NCI-H510A treated with DMSO at 0.1 percent for 48 hours (cell line): ENCODE measurements at regions not wholly inside any gene's neighbourhood (a gene's known extent, or its start where the extent isn't known, plus 50 kb on each side); places are given as distances from the start of the nearest gene placed in this dataset.
A peak's percentile ranks its signal among the peaks of the same experiment; 100 is the strongest.

Source experiments
- DNase-seq: peaks from one replicate; lab custom pipeline; 2025; lab: John Stamatoyannopoulos, UW

DNA sequence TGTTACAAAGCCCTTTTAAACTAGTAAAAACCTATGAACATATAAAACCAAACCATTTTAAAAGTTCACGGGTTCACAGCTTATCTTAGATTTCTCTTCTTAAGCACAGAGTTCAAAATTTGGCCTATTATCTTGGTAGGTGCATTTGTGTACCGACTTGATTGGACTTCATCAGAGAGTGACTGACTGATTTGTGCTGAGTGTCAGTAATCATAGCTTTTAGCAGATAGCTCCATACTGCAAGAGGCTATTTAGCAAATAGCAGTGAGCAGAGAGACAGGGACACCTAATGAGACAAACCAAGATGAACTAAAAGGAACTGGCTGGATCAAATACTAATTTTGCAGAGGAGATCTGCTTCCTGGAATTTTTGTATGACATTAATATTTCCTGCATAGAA, 274.5 kb downstream of the PRR16 start:
- no peak for DNase-seq

DNA sequence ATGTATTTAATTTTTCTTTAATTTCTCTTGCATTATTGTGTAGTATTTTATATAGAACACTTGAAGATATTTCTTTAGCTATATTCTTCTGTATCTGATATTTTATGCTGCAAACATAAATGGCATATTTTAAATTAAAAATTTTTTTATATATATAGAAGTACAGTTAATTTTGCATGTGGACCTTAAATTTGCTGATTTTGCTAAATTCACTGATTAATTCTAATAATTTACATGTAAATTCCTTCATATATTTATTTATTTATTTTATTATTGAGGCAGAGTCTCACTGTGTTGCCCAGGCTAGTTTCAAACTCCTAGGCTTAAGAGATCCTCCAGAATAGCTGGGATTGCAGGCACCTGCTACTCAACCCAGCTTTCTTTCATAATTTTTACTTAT, 276.9 kb downstream of the PRR16 start:
- DNase-seq: no peak

DNA sequence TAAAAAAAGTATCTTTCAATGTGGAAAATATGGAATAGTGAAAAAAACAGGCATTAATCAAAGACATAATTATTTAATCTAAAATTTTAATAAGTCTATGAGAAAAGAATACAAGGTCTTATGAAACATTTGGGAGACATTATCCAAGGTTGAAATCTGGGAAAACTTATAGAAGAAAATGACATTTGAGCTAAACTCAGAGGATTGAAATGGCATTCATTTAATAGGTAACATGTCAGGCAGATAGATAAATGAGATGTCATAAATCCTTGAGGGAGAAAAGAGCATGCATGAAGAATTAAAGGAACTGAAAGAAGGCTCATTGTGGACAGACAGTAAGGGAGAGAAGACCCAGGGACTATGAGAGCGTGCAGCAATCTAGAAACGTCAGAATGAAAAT, 284.4 kb downstream of the PRR16 start:
- DNase-seq: no peak

DNA sequence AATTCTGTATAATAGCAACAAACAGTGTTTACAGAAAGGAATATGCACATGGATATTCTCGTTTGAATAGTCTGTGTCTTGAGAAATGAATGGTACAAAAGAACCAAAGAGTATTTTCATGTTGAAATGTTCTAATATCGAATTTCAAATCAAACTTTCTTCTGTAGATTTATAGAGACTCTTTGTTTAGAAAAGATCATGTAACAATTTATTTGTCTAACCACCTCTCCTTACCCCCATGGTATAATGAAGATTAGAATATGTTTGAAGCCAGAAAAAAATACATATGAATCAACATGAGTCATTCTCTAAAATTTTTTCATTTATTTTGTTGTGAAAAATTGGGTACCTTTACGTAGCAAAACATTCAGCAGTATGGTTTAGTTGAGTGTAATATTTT, 285.6 kb downstream of the PRR16 start:
- no peak for DNase-seq

DNA sequence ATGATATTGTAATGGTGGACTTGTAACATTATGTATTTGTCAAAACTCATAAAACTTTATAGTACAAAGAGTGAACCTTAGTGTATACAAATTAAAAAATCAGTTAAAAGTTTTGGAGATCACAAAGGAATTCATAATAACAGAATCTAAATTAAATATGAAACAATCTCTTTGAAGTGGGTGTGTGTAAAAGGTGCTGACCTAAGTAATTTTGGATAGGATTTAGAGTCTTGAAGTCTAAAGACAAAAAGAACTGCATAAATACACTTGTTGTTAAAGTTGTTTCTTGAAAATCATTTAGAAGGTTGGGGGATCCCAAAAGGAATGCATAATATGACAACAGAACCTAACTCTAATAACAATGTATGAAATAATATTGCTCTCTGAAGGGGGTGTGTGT, 295.5 kb downstream of the PRR16 start:
- DNase-seq: no peak

DNA sequence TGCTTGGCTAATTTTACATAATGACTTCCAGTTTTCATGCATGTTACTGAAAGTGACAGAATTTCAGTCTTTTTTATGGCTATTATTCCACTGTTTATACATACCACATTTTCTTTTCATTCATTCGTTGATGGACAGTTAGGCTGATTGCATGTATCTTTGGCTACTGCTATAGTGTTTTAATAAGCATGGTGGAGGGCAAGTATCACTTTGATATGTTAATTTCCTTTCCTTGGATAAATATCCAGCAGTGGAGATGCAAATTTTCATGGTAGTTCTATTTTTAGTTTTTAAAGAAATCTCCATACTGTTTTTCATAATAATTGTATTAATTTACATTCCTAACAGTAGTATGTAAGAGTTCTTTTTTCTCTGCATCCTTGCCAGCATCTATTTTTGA, 297.9 kb downstream of the PRR16 start:
- DNase-seq: no peak

DNA sequence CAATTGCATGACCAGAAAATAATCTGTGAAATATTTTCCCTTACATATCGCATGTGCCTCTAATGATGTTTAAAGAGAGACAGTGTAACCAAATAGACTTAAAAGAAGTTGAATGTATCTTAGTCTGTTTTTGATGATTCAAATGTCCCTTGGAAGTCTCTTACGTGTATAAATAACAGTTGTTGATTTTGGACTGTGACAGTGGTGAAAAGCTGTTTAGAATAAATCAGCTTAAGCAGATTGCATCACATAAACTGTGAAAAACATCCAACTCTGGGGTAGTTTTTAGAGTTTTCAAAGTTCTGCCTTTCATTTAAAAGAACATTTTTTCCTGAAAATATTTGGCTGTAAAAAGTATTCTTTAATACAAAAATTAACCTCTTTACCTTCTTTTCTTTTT, 301.1 kb downstream of the PRR16 start:
- no peak for DNase-seq

DNA sequence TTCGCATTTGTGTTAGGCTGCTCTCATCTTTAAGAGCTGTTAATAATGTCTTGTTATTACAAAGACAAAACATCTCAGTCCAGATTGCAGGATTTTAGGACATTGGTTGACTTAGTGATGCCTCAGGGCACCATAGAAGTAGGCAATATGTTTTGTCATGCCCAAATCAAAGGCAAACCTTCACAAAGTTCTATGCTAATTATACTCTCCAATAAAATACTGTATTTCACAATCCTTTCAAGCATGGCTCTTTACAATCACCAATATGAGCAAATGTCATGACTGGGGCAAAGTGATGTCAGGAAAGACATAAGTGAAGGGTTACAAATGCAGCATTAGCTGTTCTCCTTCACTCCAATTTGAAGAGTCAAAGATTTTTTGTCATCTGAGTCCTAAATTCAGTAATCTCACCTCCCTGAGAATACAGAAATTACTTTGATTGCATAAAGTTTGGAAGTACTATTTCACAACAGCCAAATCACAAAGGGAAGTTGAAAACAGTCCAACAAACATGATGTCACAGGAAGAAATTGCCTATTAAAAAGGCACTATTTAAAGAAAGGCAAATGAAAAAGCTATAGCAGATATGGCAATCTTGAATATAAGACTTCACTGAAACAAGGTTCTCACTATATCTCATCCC, 303.2 kb downstream of the PRR16 start:
- no peak for DNase-seq

DNA sequence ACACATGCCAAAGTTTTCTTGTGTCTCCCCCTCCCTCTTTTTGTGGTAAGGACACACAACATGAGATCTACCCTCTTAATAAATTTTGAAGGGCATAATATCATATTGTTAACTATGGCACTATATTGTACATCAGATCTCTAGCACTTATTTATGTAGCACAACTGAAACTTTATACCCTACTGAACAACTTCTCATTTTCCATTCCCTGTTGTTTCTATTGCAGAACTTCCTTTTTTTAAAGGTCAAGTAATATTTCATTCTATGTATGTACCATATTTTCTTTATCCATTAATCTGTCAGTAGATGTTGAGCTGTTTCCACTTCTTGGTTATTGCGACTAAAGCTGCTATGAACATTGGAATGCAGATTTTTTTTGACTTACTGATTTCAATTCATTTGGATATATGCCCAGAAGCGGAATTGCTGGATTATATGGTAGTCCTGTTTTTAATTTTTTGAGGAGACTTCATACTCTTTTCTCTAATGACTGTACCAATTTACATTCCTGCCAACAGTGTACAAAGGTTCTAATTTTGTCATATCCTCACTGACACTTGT, 305.3 kb downstream of the PRR16 start:
- no peak for DNase-seq

DNA sequence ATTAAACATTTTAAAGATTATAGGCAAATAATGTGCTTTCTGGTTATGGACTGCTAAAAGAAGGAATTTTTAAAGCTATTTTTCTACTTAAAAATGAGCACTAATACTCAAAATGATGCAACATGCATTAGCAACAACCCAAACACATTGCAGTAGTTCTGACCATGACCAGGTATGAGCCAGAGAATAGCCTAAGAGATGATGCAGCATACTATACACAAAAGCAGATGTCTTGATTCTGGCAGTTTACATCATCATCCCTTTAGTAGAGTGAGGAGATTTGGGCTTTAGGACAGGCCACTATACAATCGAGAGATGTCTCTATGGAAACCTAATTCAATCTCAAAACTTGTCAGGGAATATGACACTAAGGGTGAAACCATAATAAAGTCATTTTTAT, 307.1 kb downstream of the PRR16 start:
- no peak for DNase-seq

DNA sequence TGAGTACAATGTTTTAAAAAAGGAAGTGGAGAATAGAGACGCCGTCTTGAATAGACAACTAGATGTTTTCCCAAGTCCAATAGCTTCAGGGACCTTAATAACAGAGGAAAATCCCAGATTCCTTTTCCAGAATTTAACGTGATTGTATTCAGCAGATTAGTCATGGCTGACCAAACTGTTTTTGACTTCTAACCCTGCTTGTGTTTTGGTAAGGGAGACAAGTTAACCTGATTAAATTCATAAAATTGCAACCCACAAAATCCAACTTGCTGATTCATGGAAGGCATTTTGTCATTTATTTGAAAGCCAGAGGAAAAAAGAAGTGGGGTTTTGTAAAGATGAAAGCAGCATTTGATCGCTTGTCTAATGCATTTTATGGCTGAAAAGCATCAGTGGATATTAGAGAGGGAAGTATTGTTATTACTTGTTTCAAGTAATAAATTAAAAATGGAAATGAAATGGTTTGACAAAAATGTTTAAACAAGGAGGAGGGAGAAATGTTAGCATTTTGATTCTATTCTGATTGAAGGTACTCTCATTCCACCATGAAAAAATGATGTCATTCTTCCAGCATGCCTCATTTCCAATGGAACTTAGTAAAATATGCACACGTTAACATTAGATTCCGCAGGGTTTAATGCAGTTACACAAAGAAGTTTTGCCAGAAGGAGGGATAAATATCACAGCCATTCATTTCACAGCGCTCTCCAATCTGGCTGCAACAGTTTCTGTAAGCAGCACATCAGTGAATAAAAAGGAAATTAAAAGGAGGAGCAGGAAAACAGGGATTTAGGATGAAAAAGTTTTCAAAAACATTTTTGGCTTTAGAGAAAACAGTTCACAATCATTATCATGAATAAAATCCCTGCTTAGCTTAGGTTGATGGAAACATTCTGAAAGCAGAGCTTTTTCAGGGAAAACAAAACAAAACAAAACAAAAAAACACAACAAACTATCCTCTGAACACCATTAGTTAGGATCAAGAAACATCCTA, 314.7 kb downstream of the PRR16 start:
- DNase-seq: no peak

DNA sequence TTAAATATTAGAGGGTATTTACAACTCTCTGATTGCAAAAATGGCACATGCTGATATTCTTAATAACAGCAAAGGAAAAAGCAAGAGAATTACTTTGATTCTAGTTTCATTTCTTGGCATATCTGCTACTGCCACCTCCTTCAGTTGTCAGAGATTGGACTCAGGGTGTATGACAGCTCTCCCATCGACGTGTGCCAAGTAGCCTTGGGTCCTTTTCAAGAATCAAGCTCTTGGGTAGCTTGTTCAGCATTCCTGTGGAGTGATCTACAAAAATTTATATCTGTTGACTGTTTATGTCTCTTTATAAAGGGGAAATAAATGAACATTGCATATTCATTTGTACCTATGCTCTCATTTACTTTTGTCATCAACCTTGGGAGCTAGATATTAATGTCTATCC, 315.6 kb downstream of the PRR16 start:
- DNase-seq: no peak

DNA sequence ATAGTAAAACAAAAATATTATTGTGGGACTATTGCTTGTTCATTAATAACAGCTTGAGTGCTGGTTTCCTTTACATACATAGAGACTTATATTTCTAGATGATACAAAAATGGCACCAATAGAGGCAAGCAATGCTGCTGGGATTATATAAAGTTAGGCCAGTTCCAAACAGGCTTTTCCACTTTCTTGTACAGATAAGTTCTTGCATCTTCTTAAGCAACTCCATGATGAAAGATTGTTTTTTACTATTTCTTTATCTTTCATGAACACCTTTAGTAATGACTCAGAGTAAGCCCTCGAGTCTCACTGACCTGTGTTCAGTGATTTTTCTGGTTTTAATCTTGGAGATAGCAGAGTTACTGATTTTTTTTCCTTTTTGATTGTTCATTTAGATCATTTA, 324.4 kb downstream of the PRR16 start:
- DNase-seq: no peak

DNA sequence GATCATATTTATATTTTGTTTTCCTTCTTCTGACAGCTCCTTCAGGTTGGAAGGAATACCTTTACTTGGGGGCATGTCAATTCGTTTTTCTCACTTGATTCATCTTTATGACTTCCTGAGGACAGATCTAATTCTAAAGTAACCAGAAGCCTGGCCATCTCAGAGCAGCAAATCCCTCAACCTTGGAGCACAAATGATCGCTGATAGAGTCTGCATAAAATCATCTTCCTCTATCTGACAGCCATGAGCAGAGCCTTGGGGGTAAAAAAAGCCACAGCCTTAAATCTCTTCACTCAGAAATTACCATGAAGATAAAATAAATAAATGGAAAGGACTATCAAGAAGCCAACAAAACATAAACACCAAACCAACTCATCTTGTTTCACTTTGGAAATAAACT, 325.8 kb downstream of the PRR16 start:
- DNase-seq: no peak

DNA sequence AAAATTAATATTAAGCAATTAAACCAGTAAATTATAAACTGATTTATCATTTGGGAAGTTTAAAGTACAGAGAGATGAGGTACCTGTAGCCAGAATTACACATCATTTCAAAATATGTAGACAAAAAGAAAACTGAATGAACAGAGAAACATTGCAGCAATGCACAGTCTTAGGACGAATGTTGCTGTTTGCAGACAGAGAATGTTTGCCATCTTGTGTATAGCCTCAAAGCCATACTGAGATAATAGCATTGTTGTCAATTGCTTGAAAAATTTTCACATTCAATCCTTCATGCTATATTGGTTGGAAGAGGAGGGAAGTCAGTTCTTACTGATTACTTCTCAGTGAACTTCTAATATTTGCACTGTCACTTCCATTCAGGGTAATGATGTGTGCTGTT, 326.2 kb downstream of the PRR16 start:
- DNase-seq: no peak

DNA sequence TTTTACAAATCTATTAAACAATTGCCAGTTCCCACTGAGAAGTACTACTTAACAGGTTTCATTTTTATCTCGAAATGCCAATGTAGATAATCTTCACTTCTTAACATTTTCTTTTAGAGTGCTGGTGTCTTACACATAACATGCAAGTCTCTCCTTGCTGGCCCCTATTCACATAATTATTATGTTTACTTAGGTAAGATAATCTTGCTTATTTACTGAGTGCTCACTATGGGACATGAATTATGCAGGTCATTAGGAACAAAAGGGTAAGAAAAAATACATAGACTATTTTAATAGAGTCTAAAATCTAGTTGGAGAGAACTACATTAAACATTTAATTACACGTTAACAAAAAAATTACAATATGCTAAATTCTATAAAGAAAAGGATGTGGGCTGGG, 328.4 kb downstream of the PRR16 start:
- DNase-seq: no peak

DNA sequence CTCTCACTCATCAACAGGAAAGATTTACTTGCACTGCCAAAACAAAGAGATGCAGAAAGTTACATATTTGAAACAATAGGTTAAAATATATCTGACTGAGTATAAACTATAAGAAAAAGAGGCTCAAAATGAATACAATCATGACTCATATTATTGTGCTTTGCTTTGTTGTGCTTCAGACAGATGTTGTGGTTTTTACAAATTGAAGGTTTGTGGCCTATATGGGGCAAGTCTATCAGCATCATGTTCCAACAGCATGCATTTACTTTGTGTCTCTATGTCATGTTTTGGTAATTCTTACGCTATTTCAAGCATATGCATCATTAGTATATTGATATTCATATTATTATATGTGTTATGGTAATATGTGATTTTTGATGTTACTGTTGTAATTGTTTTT, 330.0 kb downstream of the PRR16 start:
- DNase-seq: no peak

DNA sequence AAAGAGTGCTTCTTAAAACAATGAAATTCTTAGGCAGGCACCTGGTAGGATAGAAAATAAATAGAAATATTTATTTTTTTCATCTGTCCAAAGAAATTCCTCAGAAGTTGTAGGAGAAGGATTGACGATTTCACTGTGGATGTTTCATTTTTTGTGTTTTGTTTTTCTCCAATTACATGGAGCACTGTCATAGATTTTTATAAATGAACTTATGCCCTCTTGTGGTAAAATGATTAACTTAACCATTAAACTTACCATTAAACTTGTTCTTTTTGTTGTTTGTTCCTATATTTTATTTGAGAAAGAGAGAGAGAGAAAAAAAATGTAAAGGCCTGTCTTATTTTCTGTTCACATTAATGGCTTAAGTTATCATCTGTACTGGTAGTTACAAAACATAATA, 339.2 kb downstream of the PRR16 start:
- peak; percentile 18 for DNase-seq

DNA sequence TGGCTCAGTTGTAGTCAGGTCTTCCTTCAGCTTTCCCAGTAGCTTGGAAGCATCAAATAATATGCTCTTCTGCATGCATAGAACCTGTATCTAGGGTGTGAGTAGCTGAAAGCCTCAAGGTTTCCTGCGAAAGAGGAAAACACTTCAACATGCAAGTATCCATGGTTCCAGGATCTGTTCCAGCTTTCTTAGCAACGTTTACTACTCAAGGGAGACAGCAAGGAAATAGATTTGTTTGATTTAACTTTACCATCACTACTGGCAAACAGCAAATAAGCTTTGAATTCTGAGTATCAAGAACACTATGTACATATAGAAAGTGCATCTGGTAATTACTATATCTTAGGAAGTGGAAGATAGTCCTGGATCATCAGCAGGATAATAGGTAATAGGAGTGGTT, 341.0 kb downstream of the PRR16 start:
- DNase-seq: no peak

DNA sequence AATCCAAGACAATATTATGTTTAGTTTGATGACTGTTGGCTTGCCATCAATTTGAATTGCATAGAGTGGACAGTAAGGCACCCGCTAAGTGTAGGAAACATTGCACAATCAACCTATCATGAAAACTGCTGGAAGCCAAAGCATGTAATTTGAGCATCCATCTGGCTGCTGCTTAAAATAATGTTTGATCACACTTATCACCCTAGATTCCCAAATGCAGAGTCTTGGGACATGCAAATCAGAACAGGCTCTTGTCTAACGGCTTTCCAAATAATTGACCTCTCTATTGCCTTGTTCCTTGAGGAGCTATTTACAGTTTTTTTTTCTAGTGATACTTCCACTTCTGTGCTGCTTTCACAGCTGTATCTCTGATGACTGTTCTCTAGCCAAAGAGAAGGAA, 342.1 kb downstream of the PRR16 start:
- no peak for DNase-seq

DNA sequence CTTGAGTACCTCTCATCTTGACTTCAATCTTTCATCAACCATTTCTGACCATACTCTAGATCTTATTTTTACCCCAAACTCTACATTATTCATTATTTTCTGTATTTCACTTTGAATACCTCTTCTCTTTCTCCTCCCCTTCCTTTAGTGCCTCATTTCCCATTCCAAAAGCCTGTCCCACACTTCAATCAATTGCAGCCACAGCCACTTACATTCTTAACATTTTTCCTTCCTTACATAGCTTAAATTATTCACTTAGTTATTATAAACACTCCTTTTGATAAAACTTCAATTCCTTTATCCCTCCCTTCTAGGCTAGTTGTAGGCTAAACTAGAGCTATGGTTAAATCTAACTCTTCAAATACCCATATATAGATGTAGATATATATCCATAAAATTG, 344.0 kb downstream of the PRR16 start:
- no peak for DNase-seq

DNA sequence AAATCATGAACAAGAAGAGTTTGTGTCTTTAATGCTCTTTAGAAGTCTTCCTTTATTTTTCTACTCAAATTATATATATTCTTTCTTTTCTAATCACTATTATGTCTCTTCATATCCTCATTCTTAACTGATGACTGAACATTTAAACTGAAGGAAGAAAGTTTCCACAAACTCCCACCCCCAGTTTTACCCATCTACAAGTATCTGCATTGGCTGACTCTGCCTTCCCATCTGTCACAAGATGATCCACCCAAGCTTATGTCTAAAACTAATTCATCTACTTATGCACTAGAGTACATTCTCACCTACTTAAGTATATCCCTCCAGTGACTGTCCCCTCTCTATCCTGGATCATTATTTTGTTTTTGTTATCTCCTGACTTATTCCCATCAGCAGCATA, 344.5 kb downstream of the PRR16 start:
- no peak for DNase-seq

DNA sequence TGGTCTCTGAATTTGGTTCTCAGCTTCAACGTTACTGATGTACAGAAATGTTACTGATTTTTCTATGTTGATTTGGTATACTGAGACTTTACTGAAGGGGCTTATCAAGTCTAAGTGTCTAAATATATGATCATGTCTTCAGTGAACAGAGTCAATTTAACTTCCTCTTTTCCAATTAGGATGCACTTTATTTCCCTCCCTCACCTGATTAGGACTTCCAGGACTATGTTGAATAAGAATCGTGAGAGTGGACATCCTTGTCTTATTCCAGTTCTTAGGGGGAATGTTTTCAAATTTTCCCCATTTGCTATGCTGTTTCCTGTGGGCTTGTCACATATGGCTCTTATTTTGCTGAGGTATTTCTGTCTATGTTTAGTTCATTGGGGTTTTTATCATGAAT, 349.5 kb downstream of the PRR16 start:
- no peak for DNase-seq
